ENCODE measurements at regions not wholly inside any gene's neighbourhood (a gene's known extent, or its start where the extent isn't known, plus 50 kb on each side); places are given as distances from the start of the nearest gene placed in this dataset.

GRCh38 chr5:121478636-121479035, 373.0 kb upstream of the FTMT start:
- TF ChIP-seq CTCF (IDR thresholded peaks at IDR 0.05) (no peak), EP300 (IDR thresholded peaks at IDR 0.05; ENCODE audit: low read depth) (no peak), POLR2A (IDR thresholded peaks at IDR 0.05) (no peak), POLR2AphosphoS5 (IDR thresholded peaks at IDR 0.05) (no peak)

Measured in transverse colon (tissue), 4 donors.